ENCODE measurements at regions not wholly inside any gene's neighbourhood (a gene's known extent, or its start where the extent isn't known, plus 50 kb on each side); places are given as distances from the start of the nearest gene placed in this dataset.

GRCh38 chr9:99753436-99753835 is 68.2 kb upstream of the NR4A3 start:
- peaks cover 0 to 1% (median 0%) of the 10 kb centered on the region in 9 donors for H3K4me1 ChIP-seq
- TF ChIP-seq CTCF (IDR thresholded peaks at IDR 0.05) = no peak
- intact Hi-C loops (cut with DNase I) = no loop called here
- ATAC-seq (no peak), DNase-seq (no peak)
- no peaks in the 10 kb centered on the region for H3K9me3 ChIP-seq
- WGBS, 2 donors = 90% methylated on average over 1 of the region's 1 CpG
- H3K36me3 ChIP-seq = no peaks in the 10 kb centered on the region
- no peak overlapping the region for H3K4me3 ChIP-seq
- H3K27me3 ChIP-seq = no peaks in the 10 kb centered on the region
- no peak overlapping the region for H3K27ac ChIP-seq

GRCh38 chr9:99760421-99760820 is 61.3 kb upstream of the NR4A3 start:
- no peak for TF ChIP-seq CTCF (IDR thresholded peaks at IDR 0.05)
- H3K27ac ChIP-seq = no peak overlapping the region
- no peak overlapping the region for H3K4me3 ChIP-seq
- no peaks in the 10 kb centered on the region for H3K36me3 ChIP-seq
- ATAC-seq (no peak), DNase-seq (no peak)
- H3K9me3 ChIP-seq = no peaks in the 10 kb centered on the region
- no peaks in the 10 kb centered on the region for H3K27me3 ChIP-seq
- intact Hi-C loops (cut with DNase I) = no loop called here
- peaks cover 0 to 6% (median 0%) of the 10 kb centered on the region in 9 donors for H3K4me1 ChIP-seq

GRCh38 chr9:99762470-99762869 is 59.2 kb upstream of the NR4A3 start:
- no peak for TF ChIP-seq CTCF (IDR thresholded peaks at IDR 0.05)
- no peaks in the 10 kb centered on the region for H3K9me3 ChIP-seq
- no peak overlapping the region for H3K4me3 ChIP-seq
- no peaks in the 10 kb centered on the region for H3K27me3 ChIP-seq
- H3K36me3 ChIP-seq = no peaks in the 10 kb centered on the region
- intact Hi-C loops (cut with DNase I) = no loop called here
- ATAC-seq (no peak), DNase-seq (no peak)
- H3K27ac ChIP-seq = peak overlapping the region in 1 of 10 donors; percentile 37
- H3K4me1 ChIP-seq = peaks cover 0 to 6% (median 0%) of the 10 kb centered on the region in 9 donors
- WGBS, 2 donors = 75 to 84% methylated on average over 3 of the region's 3 CpGs
